GM18508 (cell line): ENCODE measurements at regions not wholly inside any gene's neighbourhood (a gene's known extent, or its start where the extent isn't known, plus 50 kb on each side); places are given as distances from the start of the nearest gene placed in this dataset.
"Not testable (repeated sequence)": the region's sequence is repeated elsewhere in the genome, so short reads cannot be mapped to it uniquely, and the experiment has no call there.

Experiments
- ATAC-seq: cut with Tn5 transposase; IDR thresholded peaks from one replicate; pipeline ENCODE4 v1.9.1; 2021; ENCODE audit warnings: moderate number of reproducible peaks; ENCODE audit not compliant: insufficient read depth, unreplicated experiment

- no peak for ATAC-seq
Observed at GRCh38 chr6:120395330-120395729, 939.0 kb downstream of the TBC1D32 start.

- no peak for ATAC-seq
Observed at GRCh38 chr6:120392941-120393340, 941.3 kb downstream of the TBC1D32 start.

- ATAC-seq: no peak
Observed at GRCh38 chr6:120384671-120385070, 949.6 kb downstream of the TBC1D32 start.

GRCh38 chr6:120383681-120384080 lies 950.6 kb downstream of the TBC1D32 start:
- ATAC-seq: no peak

- ATAC-seq: peak; percentile 79
Observed at GRCh38 chr6:120378582-120379220, 955.6 kb downstream of the TBC1D32 start.

- ATAC-seq: no peak
Observed at GRCh38 chr6:120373185-120373584, 961.1 kb downstream of the TBC1D32 start.

- no peak for ATAC-seq
Observed at GRCh38 chr6:120363429-120363828, 970.9 kb downstream of the TBC1D32 start.

GRCh38 chr6:120358535-120358934 lies 975.7 kb downstream of the TBC1D32 start:
- ATAC-seq: not testable (repeated sequence)

- no peak for ATAC-seq
Observed at GRCh38 chr6:120357447-120357846, 976.8 kb downstream of the TBC1D32 start.

GRCh38 chr6:120355822-120356221 lies 978.5 kb downstream of the TBC1D32 start:
- ATAC-seq: no peak

GRCh38 chr6:120354452-120355098 lies 979.7 kb downstream of the TBC1D32 start:
- peak; percentile 58 for ATAC-seq

- ATAC-seq: no peak
Observed at GRCh38 chr6:120352491-120352890, 981.8 kb downstream of the TBC1D32 start.

- no peak for ATAC-seq
Observed at GRCh38 chr6:120348926-120349325, 985.4 kb downstream of the TBC1D32 start.

GRCh38 chr6:120328521-120328920 lies 979.0 kb upstream of the MAN1A1 start:
- no peak for ATAC-seq

GRCh38 chr6:120320481-120321162 lies 971.1 kb upstream of the MAN1A1 start:
- ATAC-seq: peak; percentile 59

GRCh38 chr6:120304223-120304622 lies 954.7 kb upstream of the MAN1A1 start:
- no peak for ATAC-seq

GRCh38 chr6:120303527-120303926 lies 954.0 kb upstream of the MAN1A1 start:
- peak; percentile 48 for ATAC-seq

GRCh38 chr6:120302041-120302440 lies 952.5 kb upstream of the MAN1A1 start:
- ATAC-seq: no peak

- ATAC-seq: no peak
Observed at GRCh38 chr6:120290964-120291363, 941.4 kb upstream of the MAN1A1 start.

GRCh38 chr6:120282005-120282404 lies 932.4 kb upstream of the MAN1A1 start:
- ATAC-seq: no peak

GRCh38 chr6:120279466-120280167 lies 930.1 kb upstream of the MAN1A1 start:
- ATAC-seq: no peak
